Fibroblast of skin of left biceps (primary cell): ENCODE measurements at regions not wholly inside any gene's neighbourhood (a gene's known extent, or its start where the extent isn't known, plus 50 kb on each side); places are given as distances from the start of the nearest gene placed in this dataset.
"Not testable (repeated sequence)": the region's sequence is repeated elsewhere in the genome, so short reads cannot be mapped to it uniquely, and the experiment has no call there.

Source experiments
- DNase-seq, 2 experiments: peaks; one replicate each; pipeline ENCODE4 v3.0.0-alpha.2; 2013; ENCODE audit warnings: low read depth in 2 of 2

- no peak for DNase-seq
Observed at GRCh38 chr7:24395512-24395911, 111.5 kb downstream of the NPY start.

GRCh38 chr7:24396387-24396786, 112.4 kb downstream of the NPY start:
- DNase-seq = not testable (repeated sequence)

GRCh38 chr7:24401628-24402593, 117.9 kb downstream of the NPY start:
- peak in 1 of 2 experiments; percentile 4 for DNase-seq

- DNase-seq = no peak
Observed at GRCh38 chr7:24402655-24403054, 118.7 kb downstream of the NPY start.

- DNase-seq = no peak
Observed at GRCh38 chr7:24403557-24403956, 119.6 kb downstream of the NPY start.

- no peak for DNase-seq
Observed at GRCh38 chr7:24404315-24404714, 120.3 kb downstream of the NPY start.

GRCh38 chr7:24405002-24405401, 121.0 kb downstream of the NPY start:
- DNase-seq = no peak

- no peak for DNase-seq
Observed at GRCh38 chr7:24406053-24406788, 122.2 kb downstream of the NPY start.

- DNase-seq = no peak
Observed at GRCh38 chr7:24406789-24407299, 122.9 kb downstream of the NPY start.

- no peak for DNase-seq
Observed at GRCh38 chr7:24407965-24408364, 124.0 kb downstream of the NPY start.

GRCh38 chr7:24408798-24409430, 124.9 kb downstream of the NPY start:
- DNase-seq = no peak

GRCh38 chr7:24409431-24410024, 125.5 kb downstream of the NPY start:
- no peak for DNase-seq

- DNase-seq = no peak
Observed at GRCh38 chr7:24411226-24411625, 127.2 kb downstream of the NPY start.

- no peak for DNase-seq
Observed at GRCh38 chr7:24417526-24418120, 133.6 kb downstream of the NPY start.

- DNase-seq = no peak
Observed at GRCh38 chr7:24419077-24419476, 135.1 kb downstream of the NPY start.

- no peak for DNase-seq
Observed at GRCh38 chr7:24419511-24419910, 135.5 kb downstream of the NPY start.

GRCh38 chr7:24422441-24423010, 138.5 kb downstream of the NPY start:
- no peak for DNase-seq

- no peak for DNase-seq
Observed at GRCh38 chr7:24425664-24426063, 141.7 kb downstream of the NPY start.

- no peak for DNase-seq
Observed at GRCh38 chr7:24427048-24427447, 143.1 kb downstream of the NPY start.

GRCh38 chr7:24428676-24429075, 144.6 kb upstream of the PALS2 start:
- DNase-seq = no peak

- DNase-seq = no peak
Observed at GRCh38 chr7:24432677-24433076, 140.6 kb upstream of the PALS2 start.
